ENCODE measurements at regions not wholly inside any gene's neighbourhood (a gene's known extent, or its start where the extent isn't known, plus 50 kb on each side); places are given as distances from the start of the nearest gene placed in this dataset.
"Not testable (repeated sequence)": the region's sequence is repeated elsewhere in the genome, so short reads cannot be mapped to it uniquely, and the experiment has no call there.

DNA sequence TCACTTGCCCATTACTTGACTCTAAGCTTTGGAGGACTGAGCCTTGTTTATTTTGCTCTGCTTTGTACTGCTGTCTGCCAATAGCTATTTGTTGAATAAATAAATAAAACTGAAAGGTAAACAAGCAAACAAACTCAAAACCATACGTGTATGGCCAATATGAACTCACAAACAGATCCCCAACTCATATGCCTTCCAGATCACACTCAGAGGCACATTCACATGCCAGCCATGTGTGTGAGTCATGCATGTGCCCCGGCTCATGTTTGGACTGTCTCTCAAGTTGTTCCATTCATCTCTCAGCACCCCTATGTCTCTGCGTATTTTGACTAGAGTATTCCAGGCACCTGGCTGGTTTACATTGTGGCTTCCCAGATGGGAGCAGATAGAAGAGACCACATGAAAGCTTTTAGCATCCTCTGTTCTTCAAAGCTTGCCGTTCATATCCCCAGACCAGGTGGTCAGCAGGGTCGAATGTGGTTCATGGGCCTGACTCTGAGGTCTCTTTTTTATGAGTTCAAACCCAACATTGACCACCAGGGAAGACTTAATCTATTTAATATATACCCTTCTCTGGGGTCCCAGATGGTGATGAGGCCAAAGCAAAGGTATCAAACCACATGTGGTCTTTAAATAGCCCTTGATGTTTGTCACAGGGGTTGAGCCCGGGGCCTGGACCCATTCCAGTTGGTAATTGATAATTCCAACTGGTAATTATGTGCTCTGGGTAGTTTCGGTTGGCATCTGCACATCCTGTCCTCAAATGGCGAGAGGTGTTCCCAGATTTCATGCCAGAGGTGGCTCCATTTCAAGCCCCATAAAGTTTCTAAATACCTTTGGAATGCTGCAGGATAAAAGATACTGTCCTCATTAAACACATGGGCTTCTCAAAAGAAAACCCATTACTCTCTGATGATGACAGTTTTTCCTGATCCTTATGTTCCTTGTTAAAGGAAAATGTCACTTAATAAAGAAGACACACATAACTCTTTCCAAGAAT lies 287.3 kb upstream of the MAF start:
- no peaks in the 10 kb centered on the region for H3K36me3 Mint-ChIP-seq
- peaks cover 3% of the 10 kb centered on the region for H3K27me3 Mint-ChIP-seq
- ATAC-seq (ENCODE audit: low read depth) = no peak
- no peak for DNase-seq (ENCODE audit: low spot score in 2 of 2)
- no peak overlapping the region for H3K27ac Mint-ChIP-seq
- H3K4me3 Mint-ChIP-seq = no peak overlapping the region
- H3K4me1 Mint-ChIP-seq = no peaks in the 10 kb centered on the region
- no peaks in the 10 kb centered on the region for H3K9me3 Mint-ChIP-seq

DNA sequence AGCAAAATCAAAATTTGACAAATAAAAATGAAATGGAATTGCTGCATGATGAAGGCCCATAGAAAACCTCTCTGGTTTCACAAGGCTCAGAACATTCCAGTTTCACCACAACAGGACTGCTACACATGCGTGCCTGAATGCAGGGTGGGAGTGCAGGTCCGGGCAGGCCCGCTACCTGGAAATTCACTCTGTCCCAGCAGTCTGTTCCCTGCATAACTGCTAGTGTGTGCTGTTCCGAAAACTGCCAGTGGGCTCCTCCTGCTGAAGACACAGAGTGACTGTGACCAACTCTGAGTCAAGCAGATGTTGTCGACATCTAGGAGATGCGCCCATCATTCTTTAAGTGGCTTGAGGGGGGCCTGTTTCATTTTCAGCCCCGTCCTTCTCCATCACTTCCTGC lies 284.8 kb upstream of the MAF start:
- no peaks in the 10 kb centered on the region for H3K36me3 Mint-ChIP-seq
- DNase-seq (ENCODE audit: low spot score in 2 of 2) = no peak
- H3K27me3 Mint-ChIP-seq = no peaks in the 10 kb centered on the region

GRCh38 chr16:79883494-79883893 lies 283.0 kb upstream of the MAF start:
- H3K27me3 Mint-ChIP-seq = no peaks in the 10 kb centered on the region
- no peak for DNase-seq (ENCODE audit: low spot score in 2 of 2)
- no peaks in the 10 kb centered on the region for H3K36me3 Mint-ChIP-seq
- no peaks in the 10 kb centered on the region for H3K9me3 Mint-ChIP-seq
- ATAC-seq (ENCODE audit: low read depth) = no peak
- H3K4me1 Mint-ChIP-seq = no peaks in the 10 kb centered on the region
- no peak overlapping the region for H3K27ac Mint-ChIP-seq
- no peak overlapping the region for H3K4me3 Mint-ChIP-seq

More for the DNA sequence above, 284.8 kb upstream of the MAF start:
- H3K4me1 Mint-ChIP-seq = no peaks in the 10 kb centered on the region
- no peaks in the 10 kb centered on the region for H3K9me3 Mint-ChIP-seq
- no peak overlapping the region for H3K27ac Mint-ChIP-seq
- H3K4me3 Mint-ChIP-seq = no peak overlapping the region
- no peak for ATAC-seq (ENCODE audit: low read depth)

DNA sequence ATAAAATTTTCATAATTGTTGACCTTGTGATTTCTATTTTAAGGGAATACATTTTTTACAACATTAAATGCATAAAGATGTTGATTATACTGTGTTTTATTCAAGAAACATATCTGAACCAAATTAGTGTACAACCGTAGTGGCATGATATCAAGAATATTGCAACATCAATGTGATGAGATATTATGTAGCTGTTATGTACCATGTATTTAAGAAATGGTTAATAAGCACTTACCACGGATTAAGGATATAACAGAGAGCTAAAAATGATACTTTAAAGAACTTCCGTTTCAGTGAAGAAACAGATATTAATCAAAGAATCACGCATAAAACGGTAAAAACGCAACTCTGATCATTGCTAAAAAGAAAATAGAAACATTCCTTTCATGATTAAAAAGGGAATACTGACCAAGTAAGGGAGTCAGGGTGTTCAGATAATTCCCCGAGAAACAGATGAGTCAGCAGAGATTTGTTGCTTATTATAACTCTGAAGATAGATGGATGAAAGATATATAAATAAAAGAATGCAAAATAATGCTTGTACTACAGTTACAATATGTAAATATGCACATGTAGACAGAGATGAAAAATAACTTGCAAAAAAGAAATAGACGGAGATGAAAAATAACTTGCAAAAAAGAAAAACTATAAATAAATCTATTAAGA lies 281.9 kb upstream of the MAF start:
- DNase-seq (ENCODE audit: low spot score in 2 of 2) (no peak), ATAC-seq (ENCODE audit: low read depth) (no peak)
- H3K36me3 Mint-ChIP-seq = no peaks in the 10 kb centered on the region
- H3K4me3 Mint-ChIP-seq = no peak overlapping the region
- no peak overlapping the region for H3K27ac Mint-ChIP-seq
- no peaks in the 10 kb centered on the region for H3K4me1 Mint-ChIP-seq
- H3K9me3 Mint-ChIP-seq = no peaks in the 10 kb centered on the region
- peaks cover 4% of the 10 kb centered on the region for H3K27me3 Mint-ChIP-seq

DNA sequence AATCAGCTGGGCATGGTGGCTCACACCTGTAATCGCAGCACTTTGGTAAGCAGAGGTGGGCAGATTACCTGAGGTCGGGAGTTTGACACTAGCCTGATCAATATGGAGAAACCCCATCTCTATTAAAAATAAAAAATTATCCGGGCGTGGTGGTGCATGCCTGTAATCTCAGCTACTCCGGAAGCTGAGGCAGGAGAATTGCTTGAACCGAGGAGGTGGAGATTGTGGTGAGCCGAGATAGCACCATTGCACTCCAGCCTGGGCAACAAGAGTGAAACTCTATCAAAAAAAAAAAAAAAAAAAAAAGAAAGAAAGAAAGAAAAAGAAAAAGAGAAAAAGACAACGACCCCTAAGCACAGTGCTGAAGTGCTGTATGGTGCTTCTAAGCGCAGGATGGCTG lies 280.6 kb upstream of the MAF start:
- H3K4me1 Mint-ChIP-seq; ATAC-seq (ENCODE audit: low read depth); DNase-seq (ENCODE audit: low spot score in 2 of 2); H3K4me3 Mint-ChIP-seq; H3K27ac Mint-ChIP-seq; H3K27me3 Mint-ChIP-seq; H3K9me3 Mint-ChIP-seq; H3K36me3 Mint-ChIP-seq: not testable (repeated sequence)

- ATAC-seq (ENCODE audit: low read depth) = no peak
- H3K36me3 Mint-ChIP-seq = no peaks in the 10 kb centered on the region
- peaks cover 4% of the 10 kb centered on the region for H3K27me3 Mint-ChIP-seq
- H3K9me3 Mint-ChIP-seq = no peaks in the 10 kb centered on the region
- H3K27ac Mint-ChIP-seq = no peak overlapping the region
- H3K4me1 Mint-ChIP-seq = no peaks in the 10 kb centered on the region
- no peak overlapping the region for H3K4me3 Mint-ChIP-seq
- DNase-seq (ENCODE audit: low spot score in 2 of 2) = no peak
These were observed 275.8 kb upstream of the MAF start for GRCh38 chr16:79876332-79876730.

DNA sequence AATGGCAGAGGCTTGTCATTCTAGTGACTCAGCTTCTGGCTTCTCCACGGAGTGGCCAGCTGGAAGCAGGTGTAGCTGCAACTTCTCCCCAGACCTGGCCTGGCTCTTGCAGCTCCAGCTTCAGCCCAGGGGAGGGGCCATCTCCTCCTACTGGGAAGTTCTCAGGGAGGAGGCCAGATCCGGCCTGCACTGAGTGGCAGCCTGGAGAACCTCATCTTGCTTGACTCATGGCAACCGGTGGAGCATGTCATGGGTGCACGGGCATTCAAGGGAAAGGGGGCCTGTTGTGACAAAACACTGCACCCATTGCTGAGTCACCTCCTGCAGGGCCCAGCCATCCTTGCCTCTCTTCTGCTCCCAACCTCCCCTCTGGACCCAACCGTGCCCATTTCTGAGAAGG lies 273.9 kb upstream of the MAF start:
- DNase-seq (ENCODE audit: low spot score in 2 of 2) (no peak), ATAC-seq (ENCODE audit: low read depth) (no peak)
- H3K9me3 Mint-ChIP-seq = no peaks in the 10 kb centered on the region
- H3K36me3 Mint-ChIP-seq = no peaks in the 10 kb centered on the region
- H3K4me1 Mint-ChIP-seq = no peaks in the 10 kb centered on the region
- no peak overlapping the region for H3K4me3 Mint-ChIP-seq
- H3K27me3 Mint-ChIP-seq = peaks cover 4% of the 10 kb centered on the region
- no peak overlapping the region for H3K27ac Mint-ChIP-seq

GRCh38 chr16:79873825-79874224 lies 273.3 kb upstream of the MAF start:
- Mint-ChIP-seq H3K4me1 (no peaks in the 10 kb centered on the region), H3K36me3 (no peaks in the 10 kb centered on the region), H3K27ac (no peak overlapping the region), H3K27me3 (peaks cover 4% of the 10 kb centered on the region), H3K4me3 (no peak overlapping the region), H3K9me3 (no peaks in the 10 kb centered on the region)
- DNase-seq (ENCODE audit: low spot score in 2 of 2) = no peak
- no peak for ATAC-seq (ENCODE audit: low read depth)

GRCh38 chr16:79871906-79872305 lies 271.4 kb upstream of the MAF start:
- no peak overlapping the region for H3K4me3 Mint-ChIP-seq
- no peaks in the 10 kb centered on the region for H3K4me1 Mint-ChIP-seq
- no peaks in the 10 kb centered on the region for H3K9me3 Mint-ChIP-seq
- no peak overlapping the region for H3K27ac Mint-ChIP-seq
- DNase-seq (ENCODE audit: low spot score in 2 of 2) (no peak), ATAC-seq (ENCODE audit: low read depth) (no peak)
- H3K27me3 Mint-ChIP-seq = no peaks in the 10 kb centered on the region
- H3K36me3 Mint-ChIP-seq = no peaks in the 10 kb centered on the region

DNA sequence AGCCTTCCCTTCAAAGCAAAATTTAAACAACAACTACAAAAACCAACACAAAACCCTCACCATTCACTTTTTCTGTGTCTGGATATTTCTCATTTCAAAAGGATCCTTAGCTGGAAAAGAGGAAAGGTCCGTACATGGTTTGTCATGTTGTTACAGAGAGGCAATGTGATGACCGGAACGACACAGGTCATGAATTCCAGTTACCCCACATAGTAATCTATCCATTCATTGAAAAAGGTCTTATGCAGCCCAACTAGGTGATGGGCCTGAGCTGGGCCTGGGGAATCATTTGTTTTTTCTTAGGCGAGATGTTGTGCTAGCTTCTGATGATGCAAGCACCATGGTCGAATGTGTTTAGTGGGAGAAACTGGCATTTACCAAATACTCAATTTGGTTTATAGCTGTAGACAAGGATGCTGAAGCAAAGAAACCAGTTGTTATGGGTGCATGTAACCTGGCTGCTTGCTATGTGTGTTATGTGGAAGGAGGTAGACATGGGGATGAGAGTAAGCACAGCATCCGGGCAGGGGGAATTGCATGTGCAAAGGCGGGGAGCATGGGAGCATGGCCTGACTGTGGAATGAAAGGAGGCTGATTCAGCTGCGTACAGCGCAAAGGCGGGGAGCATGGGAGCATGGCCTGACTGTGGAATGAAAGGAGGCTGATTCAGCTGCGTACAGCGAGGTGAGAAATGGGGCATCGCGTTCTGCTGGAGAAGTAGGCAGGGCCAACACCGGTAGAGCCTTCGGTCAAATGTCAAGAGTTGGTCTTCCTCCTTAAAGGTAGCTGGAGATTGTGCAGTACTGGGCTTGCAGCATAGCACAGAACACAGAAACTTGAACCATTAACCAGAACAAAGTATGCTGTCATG lies 269.7 kb upstream of the MAF start:
- peaks cover 3% of the 10 kb centered on the region for H3K27me3 Mint-ChIP-seq
- ATAC-seq (ENCODE audit: low read depth) (no peak), DNase-seq (ENCODE audit: low spot score in 2 of 2) (no peak)
- H3K36me3 Mint-ChIP-seq = no peaks in the 10 kb centered on the region
- H3K9me3 Mint-ChIP-seq = no peaks in the 10 kb centered on the region
- H3K4me1 Mint-ChIP-seq = no peaks in the 10 kb centered on the region
- no peak overlapping the region for H3K4me3 Mint-ChIP-seq
- no peak overlapping the region for H3K27ac Mint-ChIP-seq

DNA sequence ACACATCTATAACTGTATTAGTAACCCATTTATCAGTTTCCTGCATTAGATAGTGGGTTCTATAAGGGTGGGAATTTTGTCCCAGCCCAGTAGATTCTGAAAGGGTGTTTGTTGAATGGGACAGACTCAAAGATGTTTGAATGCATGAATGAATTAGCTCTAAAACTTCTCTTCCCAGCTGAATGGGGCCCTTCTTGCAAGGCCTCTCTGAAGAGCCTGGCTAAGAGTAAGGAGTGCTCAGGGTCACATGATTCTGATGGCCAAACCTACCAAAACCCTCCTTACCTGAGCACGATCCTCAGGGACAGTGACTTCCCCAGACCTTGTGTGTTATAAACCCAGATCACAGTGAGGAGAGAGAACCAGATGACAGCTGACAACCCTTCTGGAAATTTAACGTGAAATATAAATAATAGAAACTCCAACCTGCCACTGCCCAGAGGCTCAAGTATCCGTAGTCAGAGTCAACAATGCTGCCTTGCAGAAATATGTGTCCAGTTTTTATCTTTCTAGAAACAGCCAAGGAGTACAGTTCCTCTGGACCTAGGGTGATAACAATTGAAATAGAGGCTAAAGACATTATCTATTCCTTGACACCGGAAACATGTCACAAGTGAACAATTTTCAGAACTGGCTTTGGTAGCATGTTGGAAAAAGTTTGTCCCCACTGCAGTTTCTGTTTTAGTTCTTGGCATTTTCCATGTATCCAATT lies 268.9 kb upstream of the MAF start:
- H3K4me1 Mint-ChIP-seq = no peaks in the 10 kb centered on the region

DNA sequence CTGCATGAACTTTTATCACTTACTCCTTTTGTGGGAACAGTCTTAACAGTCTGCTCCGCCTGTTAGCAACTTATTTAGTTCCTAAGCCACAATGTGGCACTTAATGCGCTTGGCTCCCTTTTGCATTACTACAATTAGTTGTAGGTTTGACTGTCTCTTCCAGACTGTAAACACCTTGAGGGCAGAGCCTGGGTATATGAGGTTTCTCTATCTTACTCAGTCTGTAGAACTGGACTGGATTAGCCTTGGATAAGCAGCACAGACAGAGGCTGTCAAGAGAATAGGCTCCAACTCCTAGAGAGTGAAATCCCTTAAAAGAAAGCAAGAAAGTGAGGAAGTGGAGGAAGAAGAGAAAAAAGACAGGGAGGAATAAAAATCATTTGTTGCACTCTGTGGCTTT lies 268.3 kb upstream of the MAF start:
- ATAC-seq (ENCODE audit: low read depth) (no peak), DNase-seq (ENCODE audit: low spot score in 2 of 2) (no peak)
- Mint-ChIP-seq H3K9me3 (no peaks in the 10 kb centered on the region), H3K27me3 (peaks cover 3% of the 10 kb centered on the region), H3K4me3 (no peak overlapping the region), H3K4me1 (no peaks in the 10 kb centered on the region), H3K27ac (no peak overlapping the region), H3K36me3 (no peaks in the 10 kb centered on the region)

More for the DNA sequence above, 268.9 kb upstream of the MAF start:
- Mint-ChIP-seq H3K36me3 (no peaks in the 10 kb centered on the region), H3K4me3 (no peak overlapping the region), H3K27ac (no peak overlapping the region), H3K9me3 (no peaks in the 10 kb centered on the region), H3K27me3 (peaks cover 3% of the 10 kb centered on the region)
- DNase-seq (ENCODE audit: low spot score in 2 of 2) (no peak), ATAC-seq (ENCODE audit: low read depth) (no peak)

GRCh38 chr16:79867425-79867997 lies 267.0 kb upstream of the MAF start:
- Mint-ChIP-seq H3K4me1 (no peaks in the 10 kb centered on the region), H3K4me3 (no peak overlapping the region), H3K27ac (no peak overlapping the region), H3K36me3 (no peaks in the 10 kb centered on the region), H3K27me3 (peaks cover 3% of the 10 kb centered on the region), H3K9me3 (no peaks in the 10 kb centered on the region)
- ATAC-seq (ENCODE audit: low read depth) (no peak), DNase-seq (ENCODE audit: low spot score in 2 of 2) (no peak)

Data from memory B cell (primary cell).